Mucosa of gallbladder (tissue), 1 donor: ENCODE measurements at regions not wholly inside any gene's neighbourhood (a gene's known extent, or its start where the extent isn't known, plus 50 kb on each side); places are given as distances from the start of the nearest gene placed in this dataset.
"Not testable (repeated sequence)": the region's sequence is repeated elsewhere in the genome, so short reads cannot be mapped to it uniquely, and the experiment has no call there.

ENCODE experiments used
- DNase-seq: peaks from one replicate; pipeline ENCODE4 v3.0.0-alpha.2; 2020; ENCODE audit warnings: low spot score
- donor health status: DM: no; HTN: no; CAD: no.

- DNase-seq, result no peak
Observed at GRCh38 chr6:134429861-134430380, 112.0 kb upstream of the SGK1 start.

GRCh38 chr6:134427721-134428120 lies 109.8 kb upstream of the SGK1 start:
- DNase-seq, result no peak

DNA sequence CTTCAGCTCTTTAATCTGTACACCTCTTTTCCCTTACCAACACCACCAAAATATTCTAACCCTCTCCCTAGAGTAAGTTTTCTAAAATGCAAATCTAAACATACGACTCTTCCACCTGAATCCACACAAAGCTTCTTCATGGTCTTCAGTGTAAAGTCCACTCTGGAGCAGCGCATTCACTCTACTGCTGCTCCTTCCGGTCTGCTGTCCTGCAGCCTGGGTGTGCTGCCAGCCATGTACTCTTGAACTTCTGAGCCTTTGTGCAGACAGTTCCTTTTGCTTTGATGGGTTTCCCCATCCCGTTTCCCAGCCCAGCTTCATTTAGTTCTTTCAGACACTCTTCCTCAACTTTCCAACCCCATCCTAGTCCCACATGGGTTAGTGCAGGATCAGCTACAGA lies 108.7 kb upstream of the SGK1 start:
- DNase-seq, result no peak

DNA sequence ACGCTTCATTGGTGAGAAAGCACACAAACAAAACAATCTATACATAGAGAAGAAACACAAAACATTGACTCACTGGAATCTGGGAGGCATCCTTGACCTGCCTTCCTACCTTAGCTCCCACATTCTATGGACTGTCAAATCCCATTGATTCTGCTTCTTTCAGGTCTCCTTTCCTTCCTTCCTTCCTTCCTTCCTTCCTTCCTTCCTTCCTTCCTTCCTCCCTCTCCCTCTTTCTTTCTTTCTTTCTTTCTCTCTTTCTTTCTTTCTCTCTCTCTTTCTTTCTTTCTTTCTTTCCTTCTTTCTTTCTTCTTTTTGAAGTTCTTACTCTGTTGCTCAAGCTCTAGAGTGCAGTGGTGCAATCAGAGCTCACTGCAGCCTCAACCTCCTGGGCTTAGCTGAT lies 108.0 kb upstream of the SGK1 start:
- not testable (repeated sequence) for DNase-seq

GRCh38 chr6:134425513-134425912 lies 107.6 kb upstream of the SGK1 start:
- DNase-seq, result no peak

DNA sequence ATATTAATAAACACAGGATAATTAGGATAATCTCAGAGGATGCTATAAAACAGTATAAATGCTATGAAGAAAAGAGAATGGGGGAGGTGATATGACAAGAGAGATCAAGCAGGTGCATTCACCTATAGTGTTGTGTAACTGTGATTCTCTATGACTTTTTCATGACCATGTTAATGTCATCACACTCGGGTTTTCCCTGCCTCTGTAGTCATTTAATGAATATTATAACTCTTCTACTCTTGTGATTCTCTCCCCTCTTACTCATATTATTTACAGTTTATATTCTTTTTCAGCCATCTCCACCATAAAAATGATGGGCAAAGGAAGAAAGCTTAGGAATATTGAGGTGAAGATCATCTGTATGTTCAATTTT lies 106.9 kb upstream of the SGK1 start:
- DNase-seq, result no peak

GRCh38 chr6:134424165-134424797 lies 106.4 kb upstream of the SGK1 start:
- no peak for DNase-seq

- no peak for DNase-seq
Observed at GRCh38 chr6:134422426-134423231, 104.7 kb upstream of the SGK1 start.

GRCh38 chr6:134421501-134421900 lies 103.6 kb upstream of the SGK1 start:
- DNase-seq, result no peak

GRCh38 chr6:134420614-134421181 lies 102.8 kb upstream of the SGK1 start:
- no peak for DNase-seq

DNA sequence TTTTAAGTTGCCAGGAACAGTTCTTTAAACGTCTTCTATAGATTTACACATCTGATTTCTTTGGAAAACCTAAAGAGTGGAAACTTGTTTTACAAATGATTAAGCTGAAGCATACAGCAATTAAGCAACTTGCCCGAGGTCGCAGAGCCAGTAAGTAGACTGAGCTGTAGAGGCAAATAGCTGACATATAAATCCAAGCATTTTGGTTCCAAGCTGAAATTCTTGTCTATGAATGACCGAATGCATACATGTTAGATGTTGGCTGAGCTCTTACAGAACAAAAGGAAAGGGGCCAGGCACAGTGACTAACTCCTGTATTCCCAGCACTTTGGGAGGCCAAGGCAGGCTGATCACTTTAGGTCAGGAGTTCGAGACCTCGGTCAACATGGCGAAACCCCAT lies 101.8 kb upstream of the SGK1 start:
- DNase-seq, result no peak

- DNase-seq, result no peak
Observed at GRCh38 chr6:134416418-134417154, 98.7 kb upstream of the SGK1 start.

DNA sequence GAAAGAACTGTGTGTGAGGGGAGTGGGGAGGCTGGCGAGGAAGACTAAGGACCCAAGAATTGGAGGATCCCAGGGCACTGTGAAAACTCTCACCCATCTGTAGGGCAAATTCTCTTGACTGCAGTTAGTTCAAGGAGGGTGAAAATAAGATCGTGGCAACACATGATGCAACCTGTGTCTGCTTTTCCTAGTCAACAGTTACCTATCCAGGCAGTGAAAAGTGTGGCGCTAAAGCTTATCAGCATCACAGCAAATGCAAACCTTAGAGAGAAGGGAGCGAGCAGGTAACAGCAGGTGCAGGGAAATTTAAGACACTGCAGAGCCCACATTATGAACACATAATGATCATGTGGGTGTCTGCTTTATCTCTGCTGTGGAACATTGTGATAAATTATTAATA lies 97.7 kb upstream of the SGK1 start:
- DNase-seq, result no peak

- DNase-seq, result no peak
Observed at GRCh38 chr6:134415194-134415593, 97.3 kb upstream of the SGK1 start.

GRCh38 chr6:134414793-134415192 lies 96.9 kb upstream of the SGK1 start:
- no peak for DNase-seq

- no peak for DNase-seq
Observed at GRCh38 chr6:134413241-134413643, 95.3 kb upstream of the SGK1 start.

- no peak for DNase-seq
Observed at GRCh38 chr6:134410541-134410940, 92.6 kb upstream of the SGK1 start.

DNA sequence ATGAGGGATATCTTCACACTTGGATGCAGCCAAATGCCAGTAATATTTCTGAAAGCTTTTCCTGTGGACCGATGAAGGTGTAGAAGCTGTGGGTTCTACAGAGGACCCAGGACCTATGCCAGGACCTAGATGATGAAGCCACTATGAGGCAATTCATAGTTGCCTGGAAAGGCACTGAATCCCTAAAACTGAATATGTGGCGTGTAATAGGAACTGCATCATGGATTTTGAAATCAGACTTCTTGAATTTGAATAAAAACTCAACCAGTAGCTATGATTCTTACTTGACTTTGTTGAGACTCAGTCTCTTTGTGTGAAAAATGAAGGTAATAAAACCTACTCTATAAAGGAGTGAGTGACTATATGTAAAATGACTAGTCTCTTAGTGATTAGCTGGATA lies 89.9 kb upstream of the SGK1 start:
- no peak for DNase-seq

DNA sequence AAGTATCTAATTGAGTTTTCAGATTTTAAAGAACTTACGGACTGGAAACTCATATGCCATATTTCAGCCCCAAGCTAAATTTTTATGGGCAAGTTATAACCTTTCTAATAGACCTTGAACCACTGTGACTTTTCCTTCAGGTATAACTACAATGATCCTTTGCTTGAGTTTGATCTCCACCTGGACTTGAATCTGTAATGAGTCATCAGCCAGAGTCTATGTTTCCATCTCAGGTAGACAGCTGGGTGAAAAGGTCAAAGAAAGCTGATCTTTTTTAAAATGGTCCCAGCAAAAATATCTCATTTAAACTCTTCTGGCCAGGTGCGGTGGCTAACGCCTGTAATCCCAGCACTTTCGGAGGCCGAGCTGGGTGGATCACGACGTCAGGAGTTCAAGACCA lies 88.4 kb upstream of the SGK1 start:
- DNase-seq, result no peak

- DNase-seq, result no peak
Observed at GRCh38 chr6:134405386-134406087, 87.6 kb upstream of the SGK1 start.

GRCh38 chr6:134403312-134403711 lies 85.4 kb upstream of the SGK1 start:
- DNase-seq, result not testable (repeated sequence)
